Lung (tissue), 11 donors: ENCODE measurements at regions not wholly inside any gene's neighbourhood (a gene's known extent, or its start where the extent isn't known, plus 50 kb on each side); places are given as distances from the start of the nearest gene placed in this dataset.
"Not testable (repeated sequence)": the region's sequence is repeated elsewhere in the genome, so short reads cannot be mapped to it uniquely, and the experiment has no call there.

Experiments
- ATAC-seq: fragments of 200-7000 bp; cut with Tn5 transposase; one replicate; pipeline ENCODE4 v1.9.1; 2020; ENCODE audit warnings: moderate number of reproducible peaks; ENCODE audit not compliant: insufficient read depth, low FRiP score
- DNase-seq, 3 donors: peaks; one replicate each; pipeline ENCODE4 v3.0.0-alpha.2; 2013 to 2017
- H3K27ac ChIP-seq, 2 donors: one replicate each; pipeline ENCODE4 v1.5.1; 2013; ENCODE audit warnings: mild to moderate bottlenecking in 2 of 2, moderate library complexity in 2 of 2, control low read depth in 1 of 2, inconsistent platforms in 1 of 2, low read depth in 1 of 2, low read length in 1 of 2
- H3K27me3 ChIP-seq, 3 donors: one replicate each; pipeline ENCODE4 v1.5.1; 2013; ENCODE audit warnings: low read length in 2 of 3; ENCODE audit not compliant: control insufficient read depth in 3 of 3, insufficient read depth in 3 of 3
- H3K36me3 ChIP-seq, 4 donors: one replicate each; pipeline ENCODE4 v1.5.1; 2013; ENCODE audit warnings: low read length in 4 of 4, mild to moderate bottlenecking in 1 of 4, moderate library complexity in 1 of 4; ENCODE audit not compliant: control insufficient read depth in 4 of 4, insufficient read depth in 4 of 4
- H3K4me1 ChIP-seq, 5 donors: one replicate each; pipeline ENCODE4 v1.5.1; 2013; ENCODE audit warnings: low read length in 5 of 5, mild to moderate bottlenecking in 2 of 5, moderate library complexity in 1 of 5; ENCODE audit not compliant: control insufficient read depth in 5 of 5, insufficient read depth in 5 of 5
- H3K4me3 ChIP-seq: one replicate; pipeline ENCODE4 v1.5.1; 2013; ENCODE audit warnings: mild to moderate bottlenecking, control low read depth, moderate library complexity
- H3K9ac ChIP-seq, 2 donors: one replicate each; pipeline ENCODE4 v1.5.1; 2013; ENCODE audit warnings: low read length in 2 of 2, control low read depth in 1 of 2; ENCODE audit not compliant: insufficient read depth in 1 of 2
- H3K9me3 ChIP-seq, 4 donors: one replicate each; pipeline ENCODE4 v1.5.1; 2013; ENCODE audit warnings: low read length in 3 of 4, mild to moderate bottlenecking in 1 of 4, moderate library complexity in 1 of 4; ENCODE audit not compliant: control insufficient read depth in 4 of 4, insufficient read depth in 3 of 4
- WGBS, 2 donors: extraction: QIAGEN DNeasy Blood & Tissue Kit; methylation state at CpG; one replicate each; pipeline ENCODE4 v1.1.7; 2013; 5-methylcytosine and 5-hydroxymethylcytosine counted together
- TF ChIP-seq, protein P1 (sequence below): IDR thresholded peaks from 2 replicates; pipeline ENCODE4 v1.5.1; 2012; ENCODE audit warnings: mild to moderate bottlenecking; ENCODE audit errors: control extremely low read depth, extremely low read depth
- donor health status: control.
- donor health status: control.
- donor health status: Bipolar disorder and iron deficiency.
- donor health status: healthy.
- donor health status: DM: yes; HTN: yes; CAD: no.

DNA sequence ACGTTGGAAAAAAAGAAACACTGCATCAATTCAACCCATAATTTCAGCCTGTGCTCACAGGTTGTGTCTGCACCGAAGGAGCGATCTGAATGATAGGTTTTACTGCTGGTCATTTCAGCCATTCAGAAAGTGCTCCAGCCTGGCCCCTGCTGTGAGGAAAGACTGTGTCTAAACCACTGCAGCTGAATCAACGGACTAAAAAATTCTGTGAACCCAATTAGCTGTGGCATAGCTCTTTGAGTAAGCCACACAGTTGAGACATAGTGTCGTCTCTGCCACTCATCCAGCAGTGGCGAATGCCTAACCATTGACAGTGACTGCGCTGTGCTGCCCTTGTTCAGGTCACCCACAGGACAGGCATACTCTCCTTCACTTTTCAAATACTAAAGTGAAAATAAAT lies 179.8 kb downstream of the COG6 start:
- H3K9me3 ChIP-seq: no peaks in the 10 kb centered on the region
- H3K27ac ChIP-seq: no peak overlapping the region
- ATAC-seq (no peak), DNase-seq (no peak)
- 81 to 87% methylated on average over 7 of the region's 7 CpGs for WGBS, 2 donors
- no peaks in the 10 kb centered on the region for H3K36me3 ChIP-seq
- H3K27me3 ChIP-seq: no peaks in the 10 kb centered on the region
- TF ChIP-seq, protein P1, sequence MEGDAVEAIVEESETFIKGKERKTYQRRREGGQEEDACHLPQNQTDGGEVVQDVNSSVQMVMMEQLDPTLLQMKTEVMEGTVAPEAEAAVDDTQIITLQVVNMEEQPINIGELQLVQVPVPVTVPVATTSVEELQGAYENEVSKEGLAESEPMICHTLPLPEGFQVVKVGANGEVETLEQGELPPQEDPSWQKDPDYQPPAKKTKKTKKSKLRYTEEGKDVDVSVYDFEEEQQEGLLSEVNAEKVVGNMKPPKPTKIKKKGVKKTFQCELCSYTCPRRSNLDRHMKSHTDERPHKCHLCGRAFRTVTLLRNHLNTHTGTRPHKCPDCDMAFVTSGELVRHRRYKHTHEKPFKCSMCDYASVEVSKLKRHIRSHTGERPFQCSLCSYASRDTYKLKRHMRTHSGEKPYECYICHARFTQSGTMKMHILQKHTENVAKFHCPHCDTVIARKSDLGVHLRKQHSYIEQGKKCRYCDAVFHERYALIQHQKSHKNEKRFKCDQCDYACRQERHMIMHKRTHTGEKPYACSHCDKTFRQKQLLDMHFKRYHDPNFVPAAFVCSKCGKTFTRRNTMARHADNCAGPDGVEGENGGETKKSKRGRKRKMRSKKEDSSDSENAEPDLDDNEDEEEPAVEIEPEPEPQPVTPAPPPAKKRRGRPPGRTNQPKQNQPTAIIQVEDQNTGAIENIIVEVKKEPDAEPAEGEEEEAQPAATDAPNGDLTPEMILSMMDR: no peak
- H3K4me3 ChIP-seq: no peak overlapping the region
- H3K9ac ChIP-seq: no peak overlapping the region
- H3K4me1 ChIP-seq: no peaks in the 10 kb centered on the region

DNA sequence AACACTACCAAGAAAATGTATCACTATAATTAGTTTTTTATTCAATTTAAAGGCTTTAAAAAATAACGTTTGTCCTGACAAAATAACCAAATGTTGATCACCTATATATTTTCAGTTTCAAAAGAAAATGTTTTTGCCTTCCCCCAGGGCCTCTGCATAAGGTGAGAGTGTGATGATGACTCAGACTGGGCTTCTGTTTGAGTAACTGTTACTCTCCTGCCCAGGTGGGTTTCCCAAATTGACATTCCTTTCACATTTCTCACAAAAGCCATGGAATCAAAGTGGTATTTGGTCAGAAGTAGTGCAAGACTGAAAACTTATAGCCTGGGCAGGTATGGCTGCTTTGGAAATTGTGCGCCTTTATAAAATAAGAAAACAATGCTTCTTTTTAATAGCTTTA lies 180.6 kb downstream of the COG6 start:
- no peak overlapping the region for H3K27ac ChIP-seq
- H3K36me3 ChIP-seq: no peaks in the 10 kb centered on the region
- no peaks in the 10 kb centered on the region for H3K4me1 ChIP-seq
- DNase-seq (no peak), ATAC-seq (no peak)
- TF ChIP-seq, protein P1: no peak
- no peak overlapping the region for H3K4me3 ChIP-seq
- H3K27me3 ChIP-seq: no peaks in the 10 kb centered on the region
- no peaks in the 10 kb centered on the region for H3K9me3 ChIP-seq
- H3K9ac ChIP-seq: no peak overlapping the region
- WGBS, 2 donors: 82 to 93% methylated on average over 2 of the region's 2 CpGs

- WGBS, 2 donors: 84 to 91% methylated on average over 1 of the region's 1 CpG
- H3K27me3 ChIP-seq, H3K9me3 ChIP-seq, H3K36me3 ChIP-seq, ATAC-seq, H3K4me3 ChIP-seq, DNase-seq, H3K27ac ChIP-seq, H3K9ac ChIP-seq, H3K4me1 ChIP-seq: not testable (repeated sequence)
These were observed 182.4 kb downstream of the COG6 start for GRCh38 chr13:39837866-39838265.

- no peaks in the 10 kb centered on the region for H3K4me1 ChIP-seq
- WGBS, 2 donors: 84 to 88% methylated on average over 3 of the region's 3 CpGs
- no peak overlapping the region for H3K27ac ChIP-seq
- H3K9ac ChIP-seq: no peak overlapping the region
- H3K36me3 ChIP-seq: no peaks in the 10 kb centered on the region
- H3K9me3 ChIP-seq: no peaks in the 10 kb centered on the region
- TF ChIP-seq, protein P1: no peak
- no peak overlapping the region for H3K4me3 ChIP-seq
- no peak for ATAC-seq
- DNase-seq: no peak
- H3K27me3 ChIP-seq: no peaks in the 10 kb centered on the region
These were observed 184.7 kb downstream of the COG6 start for GRCh38 chr13:39840201-39840600.
